Astrocyte (in vitro differentiated cells and primary cell): ENCODE measurements at regions not wholly inside any gene's neighbourhood (a gene's known extent, or its start where the extent isn't known, plus 50 kb on each side); places are given as distances from the start of the nearest gene placed in this dataset.

ENCODE experiments used
- DNase-seq: peaks from one replicate; pipeline ENCODE4 v3.0.0-alpha.2; 2010; ENCODE audit warnings: low read depth
- FAIRE-seq: peaks from 2 replicates; lab custom pipeline; 2011; peaks lifted over from hg19 to GRCh38; lab: Jason Lieb, UNC
- H2AFZ ChIP-seq: 2 replicates; pipeline ENCODE4 v1.6.0; 2012; ENCODE audit warnings: low read depth, low read length, inconsistent platforms
- H3K27ac ChIP-seq: 2 replicates; pipeline ENCODE4 v1.5.1; 2011; ENCODE audit warnings: low read depth, low read length, inconsistent platforms
- H3K27me3 ChIP-seq: 2 replicates; pipeline ENCODE4 v1.6.0; 2011; ENCODE audit warnings: low read length, inconsistent platforms; ENCODE audit not compliant: insufficient read depth
- H3K36me3 ChIP-seq: 2 replicates; pipeline ENCODE4 v1.5.1; 2011; ENCODE audit warnings: low read length, inconsistent platforms; ENCODE audit not compliant: insufficient read depth
- H3K4me1 ChIP-seq: 2 replicates; pipeline ENCODE4 v1.5.1; 2011; ENCODE audit warnings: low read length, inconsistent platforms; ENCODE audit not compliant: insufficient read depth
- H3K4me2 ChIP-seq: 2 replicates; pipeline ENCODE4 v1.6.0; 2012; ENCODE audit warnings: low read length, inconsistent platforms
- H3K4me3 ChIP-seq: 2 replicates; pipeline ENCODE4 v1.5.1; 2011; ENCODE audit warnings: low read depth, mild to moderate bottlenecking, low read length, inconsistent platforms; ENCODE audit not compliant: insufficient read depth
- H3K79me2 ChIP-seq: 2 replicates; pipeline ENCODE4 v1.6.0; 2012; ENCODE audit warnings: mild to moderate bottlenecking, low read length, inconsistent platforms; ENCODE audit not compliant: insufficient read depth
- H3K9ac ChIP-seq: 2 replicates; pipeline ENCODE4 v1.6.0; 2012; ENCODE audit warnings: mild to moderate bottlenecking, low read length, inconsistent platforms
- H3K9me3 ChIP-seq: 2 replicates; pipeline ENCODE4 v1.5.1; 2012; ENCODE audit warnings: low read depth, mild to moderate bottlenecking, low read length, inconsistent platforms; ENCODE audit not compliant: insufficient read depth
- H4K20me1 ChIP-seq: 2 replicates; pipeline ENCODE4 v1.6.0; 2012; ENCODE audit warnings: low read length, inconsistent platforms; ENCODE audit not compliant: insufficient read depth
- H3K27ac Mint-ChIP-seq: one replicate; pipeline ENCODE4 v1.8.0; 2021; ENCODE audit warnings: mild to moderate bottlenecking, mixed read lengths; ENCODE audit not compliant: unreplicated experiment
- H3K27me3 Mint-ChIP-seq: one replicate; pipeline ENCODE4 v1.8.0; 2021; ENCODE audit warnings: low read depth, mixed read lengths; ENCODE audit not compliant: unreplicated experiment
- H3K36me3 Mint-ChIP-seq: one replicate; pipeline ENCODE4 v1.8.0; 2021; ENCODE audit warnings: low read depth, mixed read lengths; ENCODE audit not compliant: unreplicated experiment
- H3K4me1 Mint-ChIP-seq: one replicate; pipeline ENCODE4 v1.8.0; 2021; ENCODE audit warnings: low read depth, mixed read lengths; ENCODE audit not compliant: unreplicated experiment
- H3K4me3 Mint-ChIP-seq: one replicate; pipeline ENCODE4 v1.8.0; 2021; ENCODE audit warnings: mild to moderate bottlenecking, moderate library complexity, mixed read lengths; ENCODE audit not compliant: unreplicated experiment
- H3K9me3 Mint-ChIP-seq: one replicate; pipeline ENCODE4 v1.8.0; 2021; ENCODE audit warnings: mild to moderate bottlenecking, mixed read lengths; ENCODE audit not compliant: unreplicated experiment
- EZH2 ChIP-seq: IDR thresholded peaks from 2 replicates; pipeline ENCODE4 v1.6.1; 2012; ENCODE audit warnings: mild to moderate bottlenecking, low read length, inconsistent platforms; ENCODE audit not compliant: insufficient read depth
- TF ChIP-seq, protein P1 (sequence below): IDR thresholded peaks from 2 replicates; pipeline ENCODE4 v1.5.1; 2011; ENCODE audit warnings: low read depth, mild to moderate bottlenecking, inconsistent platforms, low read length, moderate library complexity; ENCODE audit not compliant: insufficient read depth

- no peak overlapping the region for H3K4me2 ChIP-seq
- H3K4me3 ChIP-seq = no peak overlapping the region
- no peak overlapping the region for H2AFZ ChIP-seq
- H3K27ac Mint-ChIP-seq = no peak overlapping the region
- FAIRE-seq = no peak
- no peaks in the 10 kb centered on the region for H3K27me3 ChIP-seq
- H4K20me1 ChIP-seq = no peaks in the 10 kb centered on the region
- H3K27me3 Mint-ChIP-seq = no peaks in the 10 kb centered on the region
- no peaks in the 10 kb centered on the region for H3K4me1 Mint-ChIP-seq
- no peak overlapping the region for H3K4me3 Mint-ChIP-seq
- DNase-seq = no peak
- H3K9me3 ChIP-seq = no peaks in the 10 kb centered on the region
- H3K27ac ChIP-seq = no peak overlapping the region
- TF ChIP-seq, protein P1, sequence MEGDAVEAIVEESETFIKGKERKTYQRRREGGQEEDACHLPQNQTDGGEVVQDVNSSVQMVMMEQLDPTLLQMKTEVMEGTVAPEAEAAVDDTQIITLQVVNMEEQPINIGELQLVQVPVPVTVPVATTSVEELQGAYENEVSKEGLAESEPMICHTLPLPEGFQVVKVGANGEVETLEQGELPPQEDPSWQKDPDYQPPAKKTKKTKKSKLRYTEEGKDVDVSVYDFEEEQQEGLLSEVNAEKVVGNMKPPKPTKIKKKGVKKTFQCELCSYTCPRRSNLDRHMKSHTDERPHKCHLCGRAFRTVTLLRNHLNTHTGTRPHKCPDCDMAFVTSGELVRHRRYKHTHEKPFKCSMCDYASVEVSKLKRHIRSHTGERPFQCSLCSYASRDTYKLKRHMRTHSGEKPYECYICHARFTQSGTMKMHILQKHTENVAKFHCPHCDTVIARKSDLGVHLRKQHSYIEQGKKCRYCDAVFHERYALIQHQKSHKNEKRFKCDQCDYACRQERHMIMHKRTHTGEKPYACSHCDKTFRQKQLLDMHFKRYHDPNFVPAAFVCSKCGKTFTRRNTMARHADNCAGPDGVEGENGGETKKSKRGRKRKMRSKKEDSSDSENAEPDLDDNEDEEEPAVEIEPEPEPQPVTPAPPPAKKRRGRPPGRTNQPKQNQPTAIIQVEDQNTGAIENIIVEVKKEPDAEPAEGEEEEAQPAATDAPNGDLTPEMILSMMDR = no peak
- TF ChIP-seq EZH2 = no peak
- no peaks in the 10 kb centered on the region for H3K9me3 Mint-ChIP-seq
- no peaks in the 10 kb centered on the region for H3K36me3 ChIP-seq
- H3K9ac ChIP-seq = no peak overlapping the region
- no peaks in the 10 kb centered on the region for H3K36me3 Mint-ChIP-seq
- no peaks in the 10 kb centered on the region for H3K79me2 ChIP-seq
- H3K4me1 ChIP-seq = no peaks in the 10 kb centered on the region
These were observed 828.4 kb downstream of the VGLL3 start for GRCh38 chr3:86162521-86162920.

DNA sequence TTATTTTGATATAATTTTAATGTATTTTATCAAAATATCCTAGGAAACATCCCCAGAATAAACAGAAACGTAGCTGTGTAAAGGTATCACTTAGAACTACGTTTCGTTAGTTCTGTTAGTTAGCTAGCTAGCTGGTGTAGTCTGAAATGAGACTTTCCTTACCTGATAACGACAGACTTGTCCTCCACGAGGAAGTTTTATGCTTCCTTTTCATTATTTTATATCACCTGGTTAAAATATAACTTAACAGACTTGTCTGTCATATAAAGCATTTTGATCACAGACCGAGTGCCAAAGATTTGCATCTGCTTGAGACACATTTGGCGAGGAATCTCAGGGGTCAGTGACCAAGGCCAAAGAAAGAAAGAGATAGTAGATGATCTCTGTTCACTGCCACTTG, 829.5 kb downstream of the VGLL3 start:
- Histone ChIP-seq H4K20me1 (no peaks in the 10 kb centered on the region), H2AFZ (no peak overlapping the region), H3K36me3 (no peaks in the 10 kb centered on the region), H3K4me1 (no peaks in the 10 kb centered on the region), H3K4me3 (no peak overlapping the region), H3K9ac (no peak overlapping the region), H3K9me3 (no peaks in the 10 kb centered on the region), H3K4me2 (no peak overlapping the region), H3K79me2 (no peaks in the 10 kb centered on the region), H3K27ac (no peak overlapping the region), H3K27me3 (no peaks in the 10 kb centered on the region)
- no peak overlapping the region for H3K4me3 Mint-ChIP-seq
- FAIRE-seq = no peak
- no peaks in the 10 kb centered on the region for H3K4me1 Mint-ChIP-seq
- no peaks in the 10 kb centered on the region for H3K36me3 Mint-ChIP-seq
- H3K27me3 Mint-ChIP-seq = no peaks in the 10 kb centered on the region
- no peak for TF ChIP-seq EZH2
- TF ChIP-seq, protein P1 = no peak
- DNase-seq = no peak
- no peaks in the 10 kb centered on the region for H3K9me3 Mint-ChIP-seq
- H3K27ac Mint-ChIP-seq = no peak overlapping the region

DNA sequence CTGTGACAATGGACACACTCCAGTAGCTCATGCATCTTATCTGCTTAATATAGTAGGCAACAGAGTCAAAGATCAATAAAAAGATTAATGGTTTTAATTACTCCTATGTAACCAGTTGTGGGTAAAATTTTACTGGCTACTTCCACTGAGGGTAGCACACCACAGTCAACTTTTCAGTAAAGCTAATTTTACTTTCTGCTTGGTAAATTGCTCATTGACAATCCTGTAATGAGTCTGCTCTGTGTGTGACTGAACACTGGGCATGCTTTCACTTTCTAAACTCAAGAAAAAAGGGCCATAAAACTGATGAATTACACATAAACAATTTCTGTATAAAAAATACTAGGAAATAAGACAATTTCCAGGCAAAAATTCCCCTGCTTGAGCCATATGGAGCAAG, 838.3 kb downstream of the VGLL3 start:
- Histone ChIP-seq H3K36me3 (no peaks in the 10 kb centered on the region), H3K4me1 (no peaks in the 10 kb centered on the region), H3K27me3 (no peaks in the 10 kb centered on the region), H3K4me3 (no peak overlapping the region), H2AFZ (no peak overlapping the region), H3K9me3 (no peaks in the 10 kb centered on the region), H3K27ac (no peak overlapping the region), H3K9ac (no peak overlapping the region), H4K20me1 (no peaks in the 10 kb centered on the region), H3K79me2 (no peaks in the 10 kb centered on the region), H3K4me2 (no peak overlapping the region)
- no peak for DNase-seq
- no peak for TF ChIP-seq EZH2
- TF ChIP-seq, protein P1 = no peak
- Mint-ChIP-seq H3K4me3 (no peak overlapping the region), H3K27me3 (no peaks in the 10 kb centered on the region), H3K27ac (no peak overlapping the region), H3K9me3 (no peaks in the 10 kb centered on the region), H3K4me1 (no peaks in the 10 kb centered on the region), H3K36me3 (no peaks in the 10 kb centered on the region)
- FAIRE-seq = no peak
